ENCODE measurements at regions not wholly inside any gene's neighbourhood (a gene's known extent, or its start where the extent isn't known, plus 50 kb on each side); places are given as distances from the start of the nearest gene placed in this dataset.
A peak's percentile ranks its signal among the peaks of the same experiment; 100 is the strongest.

DNA sequence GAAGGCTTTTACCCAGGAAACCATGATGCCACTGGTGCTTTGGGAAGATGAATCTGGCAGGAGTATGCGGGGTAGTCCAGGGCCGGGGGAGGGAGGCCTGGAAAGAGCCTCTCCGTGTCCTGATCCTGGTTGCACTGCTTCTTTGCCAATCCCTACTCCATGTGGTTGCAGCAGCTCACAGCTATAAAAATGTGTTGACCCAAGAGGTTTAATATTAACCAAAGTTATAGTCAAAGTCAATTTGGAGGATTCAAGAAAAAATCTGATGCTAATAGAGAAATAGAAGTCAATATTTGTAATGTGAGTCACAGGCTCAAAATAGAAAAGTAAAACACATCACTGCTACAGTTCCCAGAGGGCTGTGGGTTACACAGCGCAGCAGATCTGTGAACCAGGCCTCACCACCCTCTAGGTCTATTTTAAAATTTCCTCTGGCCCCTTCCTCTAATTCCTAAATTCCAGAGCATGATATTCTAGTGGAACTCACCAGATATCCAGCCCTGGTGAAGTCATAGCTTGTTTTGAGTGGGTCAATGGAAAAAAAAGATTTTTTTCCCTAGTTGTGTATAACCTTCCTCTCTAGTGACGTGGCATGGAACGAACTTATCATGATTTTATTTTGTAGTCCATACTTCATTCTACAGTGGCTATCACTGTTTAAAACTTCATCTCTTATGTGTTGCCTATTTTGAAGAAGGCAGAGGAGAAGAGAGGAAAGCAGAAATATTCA, 63.2 kb upstream of the BMP2 start:
- Mint-ChIP-seq H3K36me3 (ENCODE audit: insufficient read depth, unreplicated experiment) (no peaks in the 10 kb centered on the region), H3K27me3 (ENCODE audit: insufficient read depth, unreplicated experiment) (no peaks in the 10 kb centered on the region), H3K4me1 (ENCODE audit: insufficient read depth, unreplicated experiment) (peaks cover 64% of the 10 kb centered on the region), H3K4me3 (ENCODE audit: unreplicated experiment) (no peak overlapping the region), H3K27ac (ENCODE audit: low read depth, unreplicated experiment) (peak overlapping the region; percentile 77), H3K9me3 (ENCODE audit: unreplicated experiment) (no peaks in the 10 kb centered on the region)
- TF ChIP-seq, protein P1, sequence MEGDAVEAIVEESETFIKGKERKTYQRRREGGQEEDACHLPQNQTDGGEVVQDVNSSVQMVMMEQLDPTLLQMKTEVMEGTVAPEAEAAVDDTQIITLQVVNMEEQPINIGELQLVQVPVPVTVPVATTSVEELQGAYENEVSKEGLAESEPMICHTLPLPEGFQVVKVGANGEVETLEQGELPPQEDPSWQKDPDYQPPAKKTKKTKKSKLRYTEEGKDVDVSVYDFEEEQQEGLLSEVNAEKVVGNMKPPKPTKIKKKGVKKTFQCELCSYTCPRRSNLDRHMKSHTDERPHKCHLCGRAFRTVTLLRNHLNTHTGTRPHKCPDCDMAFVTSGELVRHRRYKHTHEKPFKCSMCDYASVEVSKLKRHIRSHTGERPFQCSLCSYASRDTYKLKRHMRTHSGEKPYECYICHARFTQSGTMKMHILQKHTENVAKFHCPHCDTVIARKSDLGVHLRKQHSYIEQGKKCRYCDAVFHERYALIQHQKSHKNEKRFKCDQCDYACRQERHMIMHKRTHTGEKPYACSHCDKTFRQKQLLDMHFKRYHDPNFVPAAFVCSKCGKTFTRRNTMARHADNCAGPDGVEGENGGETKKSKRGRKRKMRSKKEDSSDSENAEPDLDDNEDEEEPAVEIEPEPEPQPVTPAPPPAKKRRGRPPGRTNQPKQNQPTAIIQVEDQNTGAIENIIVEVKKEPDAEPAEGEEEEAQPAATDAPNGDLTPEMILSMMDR (IDR thresholded peaks at IDR 0.05; ENCODE audit: unreplicated experiment), result no peak
- no peak for DNase-seq (ENCODE audit: unreplicated experiment)
- no TSS peak for BruUV-seq (replicated peaks)
- ChIA-PET POLR2A (interaction anchor here (0.7 to 5.3 kb wide), 7 partner anchors 18 to 111 kb away, joined by 3 to 63 read pairs (median 4); no protein-coding TSS in a partner anchor), CTCF (interaction anchor here (0.6 to 2.1 kb wide), 9 partner anchors 11 to 1733 kb away, joined by 3 to 8 read pairs (median 5); no protein-coding TSS in a partner anchor)
- intact Hi-C loops (cut with micrococcal nuclease), result no loop called here

DNA sequence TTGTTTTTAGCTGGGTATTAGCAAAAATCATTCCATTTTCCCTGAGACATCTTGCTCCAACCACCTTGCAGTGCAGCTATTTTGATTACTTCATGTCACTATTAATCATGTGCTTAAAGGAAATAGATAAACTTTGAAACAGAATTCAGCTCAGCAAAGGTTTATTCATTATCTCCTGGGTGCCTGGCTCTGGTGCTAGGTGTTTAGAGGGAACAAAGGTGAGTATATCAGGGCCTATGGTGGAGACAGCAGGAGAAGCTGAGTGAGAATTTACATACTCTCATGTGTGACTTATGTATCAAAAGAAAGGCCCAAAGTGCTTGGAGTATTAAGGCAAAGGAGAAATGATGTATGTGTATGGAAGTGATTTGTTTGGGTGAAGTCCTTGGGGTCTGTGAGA, 63.8 kb upstream of the BMP2 start:
- ChIA-PET CTCF (interaction anchor here (0.6 to 2.1 kb wide), 4 partner anchors 15 to 1205 kb away, joined by 5 to 8 read pairs (median 6); no protein-coding TSS in a partner anchor), POLR2A (interaction anchor here (0.8 to 2.5 kb wide), 3 partner anchors 11 to 49 kb away, joined by 3 to 11 read pairs (median 5); no protein-coding TSS in a partner anchor)
- H3K27ac Mint-ChIP-seq (ENCODE audit: low read depth, unreplicated experiment), result peak overlapping the region; percentile 77
- no TSS peak for BruUV-seq (replicated peaks)
- no peaks in the 10 kb centered on the region for H3K27me3 Mint-ChIP-seq (ENCODE audit: insufficient read depth, unreplicated experiment)
- H3K4me1 Mint-ChIP-seq (ENCODE audit: insufficient read depth, unreplicated experiment), result peaks cover 61% of the 10 kb centered on the region
- no peaks in the 10 kb centered on the region for H3K9me3 Mint-ChIP-seq (ENCODE audit: unreplicated experiment)
- DNase-seq (ENCODE audit: unreplicated experiment), result no peak
- intact Hi-C loops (cut with micrococcal nuclease), result no loop called here
- TF ChIP-seq, protein P1 (IDR thresholded peaks at IDR 0.05; ENCODE audit: unreplicated experiment), result no peak
- no peaks in the 10 kb centered on the region for H3K36me3 Mint-ChIP-seq (ENCODE audit: insufficient read depth, unreplicated experiment)
- H3K4me3 Mint-ChIP-seq (ENCODE audit: unreplicated experiment), result no peak overlapping the region

DNA sequence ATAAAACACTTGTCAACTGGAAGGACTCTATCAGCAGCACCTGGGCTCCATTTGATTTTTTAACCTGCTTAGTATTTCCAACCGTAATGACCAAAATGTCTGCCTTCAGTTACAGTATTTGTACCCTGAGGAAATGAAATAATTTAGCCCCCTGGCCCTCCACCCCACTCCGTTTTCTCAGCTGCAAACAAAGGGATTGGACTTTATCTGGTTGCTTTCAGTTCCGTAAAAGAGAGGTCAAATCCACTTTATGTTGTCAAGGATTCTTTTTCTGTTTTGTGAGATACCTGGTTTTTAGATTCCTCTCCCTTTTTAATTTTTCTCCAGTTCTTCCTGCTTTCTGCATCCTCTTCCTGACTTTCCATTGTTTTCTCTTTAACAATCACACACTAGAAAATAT, 64.4 kb upstream of the BMP2 start:
- CTCF ChIA-PET, result interaction anchor here (0.6 to 1.7 kb wide), 2 partner anchors 63 to 1206 kb away, joined by 5 to 7 read pairs; no protein-coding TSS in a partner anchor
- no TSS peak for BruUV-seq (replicated peaks)

DNA sequence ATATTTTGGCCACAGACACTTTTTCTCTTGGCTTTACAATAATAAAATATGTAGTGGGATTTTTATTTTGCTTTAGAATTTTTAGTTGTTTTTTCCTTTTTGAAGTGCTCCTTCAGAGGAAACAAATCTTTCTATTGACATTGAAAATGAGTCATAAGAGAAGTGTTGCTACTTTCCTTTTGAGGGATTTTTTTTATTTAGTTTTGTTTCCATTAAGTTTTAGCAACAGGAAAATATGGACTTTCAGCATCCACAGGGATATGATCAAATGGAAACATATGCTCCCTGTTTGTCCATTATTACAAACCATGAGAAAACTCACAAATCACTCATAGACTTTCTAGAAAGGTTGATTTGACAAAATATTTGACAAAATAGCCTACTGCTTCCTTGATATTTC, 65.3 kb upstream of the BMP2 start:
- Mint-ChIP-seq H3K9me3 (ENCODE audit: unreplicated experiment) (no peaks in the 10 kb centered on the region), H3K27ac (ENCODE audit: low read depth, unreplicated experiment) (no peak overlapping the region), H3K36me3 (ENCODE audit: insufficient read depth, unreplicated experiment) (no peaks in the 10 kb centered on the region), H3K4me3 (ENCODE audit: unreplicated experiment) (no peak overlapping the region), H3K27me3 (ENCODE audit: insufficient read depth, unreplicated experiment) (no peaks in the 10 kb centered on the region), H3K4me1 (ENCODE audit: insufficient read depth, unreplicated experiment) (peaks cover 60% of the 10 kb centered on the region)
- BruUV-seq (replicated peaks), result no TSS peak
- POLR2A ChIA-PET, result interaction anchor here (0.6 to 1.9 kb wide), 5 partner anchors 39 to 100 kb away, joined by 3 to 5 read pairs (median 4); no protein-coding TSS in a partner anchor
- TF ChIP-seq, protein P1 (IDR thresholded peaks at IDR 0.05; ENCODE audit: unreplicated experiment), result no peak
- intact Hi-C loops (cut with micrococcal nuclease), result no loop called here
- CTCF ChIA-PET, result interaction anchor here (0.5 to 1.6 kb wide), 2 partner anchors 64 to 65 kb away, joined by 3 to 4 read pairs; no protein-coding TSS in a partner anchor
- no peak for DNase-seq (ENCODE audit: unreplicated experiment)

More for the DNA sequence above, 64.4 kb upstream of the BMP2 start:
- POLR2A ChIA-PET, result interaction anchor here (0.5 to 2.5 kb wide), 6 partner anchors 10 to 165 kb away, joined by 3 to 11 read pairs (median 3); no protein-coding TSS in a partner anchor
- Mint-ChIP-seq H3K27me3 (ENCODE audit: insufficient read depth, unreplicated experiment) (no peaks in the 10 kb centered on the region), H3K4me1 (ENCODE audit: insufficient read depth, unreplicated experiment) (peaks cover 60% of the 10 kb centered on the region), H3K4me3 (ENCODE audit: unreplicated experiment) (no peak overlapping the region), H3K27ac (ENCODE audit: low read depth, unreplicated experiment) (no peak overlapping the region), H3K36me3 (ENCODE audit: insufficient read depth, unreplicated experiment) (no peaks in the 10 kb centered on the region), H3K9me3 (ENCODE audit: unreplicated experiment) (no peaks in the 10 kb centered on the region)
- intact Hi-C loops (cut with micrococcal nuclease), result no loop called here
- no peak for DNase-seq (ENCODE audit: unreplicated experiment)
- TF ChIP-seq, protein P1 (IDR thresholded peaks at IDR 0.05; ENCODE audit: unreplicated experiment), result no peak
